CD4-positive, CD25-positive, alpha-beta regulatory T cell (primary cell): ENCODE measurements at regions not wholly inside any gene's neighbourhood (a gene's known extent, or its start where the extent isn't known, plus 50 kb on each side); places are given as distances from the start of the nearest gene placed in this dataset.
A peak's percentile ranks its signal among the peaks of the same experiment; 100 is the strongest.

ENCODE experiments used
- ATAC-seq, 2 donors: fragments of 150-1000 bp; cut with Tn5 transposase; one replicate each; pipeline ENCODE4 v1.10.0; 2021; ENCODE audit warnings: low read depth in 2 of 2, moderate number of reproducible peaks in 2 of 2, moderate library complexity in 1 of 2
- DNase-seq, 3 donors: peaks; one replicate each; pipeline versions ENCODE4 v3.0.0 to v3.0.0-alpha.2; 2012 to 2022; ENCODE audit warnings: mixed read lengths in 1 of 3
- H3K27ac ChIP-seq: one replicate; pipeline ENCODE4 v1.7.0; 2013; ENCODE audit warnings: mild to moderate bottlenecking, low read length; ENCODE audit not compliant: insufficient read depth, poor library complexity, severe bottlenecking
- H3K27me3 ChIP-seq: one replicate; pipeline ENCODE4 v1.7.0; 2013; ENCODE audit warnings: low read length; ENCODE audit not compliant: control insufficient read depth, insufficient read depth
- H3K36me3 ChIP-seq: one replicate; pipeline ENCODE4 v1.7.0; 2013; ENCODE audit warnings: mild to moderate bottlenecking, low read length, moderate library complexity; ENCODE audit not compliant: control insufficient read depth, insufficient read depth
- H3K4me1 ChIP-seq: 2 replicates; pipeline ENCODE4 v1.7.0; 2013; ENCODE audit warnings: mild to moderate bottlenecking, low read length; ENCODE audit not compliant: insufficient read depth, control insufficient read depth, poor library complexity, severe bottlenecking
- H3K4me3 ChIP-seq: one replicate; pipeline ENCODE4 v1.7.0; 2013; ENCODE audit warnings: low read depth, mild to moderate bottlenecking, low read length, moderate library complexity
- H3K9me3 ChIP-seq, 2 experiments: 1 replicate in 1 of 2; 2 replicates in 1 of 2; pipeline ENCODE4 v1.7.0; 2013; ENCODE audit warnings: low read length in 2 of 2, mild to moderate bottlenecking in 1 of 2, moderate library complexity in 1 of 2; ENCODE audit not compliant: control insufficient read depth in 2 of 2
- H3K27ac Mint-ChIP-seq, 3 donors: one replicate each; pipeline ENCODE4 v1.8.0; 2020 to 2022; ENCODE audit warnings: mild to moderate bottlenecking in 3 of 3, mixed read lengths in 3 of 3, moderate library complexity in 2 of 3
- H3K27me3 Mint-ChIP-seq: one replicate; pipeline ENCODE4 v1.8.0; 2022; ENCODE audit warnings: mild to moderate bottlenecking, mixed read lengths
- H3K36me3 Mint-ChIP-seq: one replicate; pipeline ENCODE4 v1.8.0; 2020; ENCODE audit warnings: mixed read lengths
- H3K4me1 Mint-ChIP-seq, 4 donors: one replicate each; pipeline ENCODE4 v1.8.0; 2020 to 2022; ENCODE audit warnings: mixed read lengths in 4 of 4, mild to moderate bottlenecking in 1 of 4
- H3K4me3 Mint-ChIP-seq, 4 donors: one replicate each; pipeline ENCODE4 v1.8.0; 2020 to 2022; ENCODE audit warnings: mild to moderate bottlenecking in 4 of 4, mixed read lengths in 4 of 4, moderate library complexity in 3 of 4
- H3K9me3 Mint-ChIP-seq, 7 donors: one replicate each; pipeline ENCODE4 v1.8.0; 2020 to 2022; ENCODE audit warnings: mixed read lengths in 7 of 7, mild to moderate bottlenecking in 3 of 7, moderate library complexity in 2 of 7

GRCh38 chr9:126017758-126018157 is 270.6 kb downstream of the PBX3 start:
- no peaks in the 10 kb centered on the region for H3K4me1 ChIP-seq
- H3K9me3 Mint-ChIP-seq = peaks cover 0 to 2% (median 0%) of the 10 kb centered on the region in 7 donors
- no peaks in the 10 kb centered on the region for H3K36me3 Mint-ChIP-seq
- DNase-seq = no peak
- no peak overlapping the region for H3K27ac Mint-ChIP-seq
- no peaks in the 10 kb centered on the region for H3K4me1 Mint-ChIP-seq
- H3K27ac ChIP-seq = no peak overlapping the region
- H3K4me3 ChIP-seq = no peak overlapping the region
- no peaks in the 10 kb centered on the region for H3K27me3 ChIP-seq
- no peaks in the 10 kb centered on the region for H3K36me3 ChIP-seq
- ATAC-seq = no peak
- H3K9me3 ChIP-seq = no peaks in the 10 kb centered on the region
- H3K4me3 Mint-ChIP-seq = peak overlapping the region in 1 of 4 donors; percentile 43
- H3K27me3 Mint-ChIP-seq = no peaks in the 10 kb centered on the region

GRCh38 chr9:126020836-126021235 is 273.7 kb downstream of the PBX3 start:
- H3K27ac ChIP-seq = no peak overlapping the region
- Mint-ChIP-seq H3K4me3 (no peak overlapping the region), H3K36me3 (no peaks in the 10 kb centered on the region), H3K27ac (no peak overlapping the region), H3K4me1 (no peaks in the 10 kb centered on the region), H3K9me3 (peaks cover 0 to 2% (median 0%) of the 10 kb centered on the region in 7 donors), H3K27me3 (no peaks in the 10 kb centered on the region)
- ATAC-seq = no peak
- H3K4me1 ChIP-seq = no peaks in the 10 kb centered on the region
- H3K9me3 ChIP-seq = no peaks in the 10 kb centered on the region
- H3K36me3 ChIP-seq = no peaks in the 10 kb centered on the region
- no peak for DNase-seq
- no peaks in the 10 kb centered on the region for H3K27me3 ChIP-seq
- no peak overlapping the region for H3K4me3 ChIP-seq

- Mint-ChIP-seq H3K4me1 (no peaks in the 10 kb centered on the region), H3K27ac (no peak overlapping the region), H3K27me3 (peaks cover 14% of the 10 kb centered on the region), H3K4me3 (no peak overlapping the region), H3K9me3 (peaks cover 0 to 2% (median 0%) of the 10 kb centered on the region in 7 donors), H3K36me3 (no peaks in the 10 kb centered on the region)
- Histone ChIP-seq H3K9me3 (no peaks in the 10 kb centered on the region), H3K27ac (no peak overlapping the region), H3K27me3 (no peaks in the 10 kb centered on the region), H3K4me3 (no peak overlapping the region), H3K36me3 (no peaks in the 10 kb centered on the region), H3K4me1 (no peaks in the 10 kb centered on the region)
- no peak for DNase-seq
- no peak for ATAC-seq
Observed at GRCh38 chr9:126023962-126024361, 276.8 kb downstream of the PBX3 start.

GRCh38 chr9:126024581-126025230 is 277.5 kb downstream of the PBX3 start:
- H3K4me3 ChIP-seq = no peak overlapping the region
- H3K27me3 ChIP-seq = no peaks in the 10 kb centered on the region
- no peak overlapping the region for H3K27ac ChIP-seq
- no peak overlapping the region for H3K4me3 Mint-ChIP-seq
- no peak overlapping the region for H3K27ac Mint-ChIP-seq
- H3K9me3 ChIP-seq = no peaks in the 10 kb centered on the region
- H3K36me3 Mint-ChIP-seq = no peaks in the 10 kb centered on the region
- peaks cover 14% of the 10 kb centered on the region for H3K27me3 Mint-ChIP-seq
- ATAC-seq (no peak), DNase-seq (no peak)
- H3K4me1 ChIP-seq = no peaks in the 10 kb centered on the region
- no peaks in the 10 kb centered on the region for H3K36me3 ChIP-seq
- peaks cover 0 to 2% (median 0%) of the 10 kb centered on the region in 7 donors for H3K9me3 Mint-ChIP-seq
- no peaks in the 10 kb centered on the region for H3K4me1 Mint-ChIP-seq

- no peak overlapping the region for H3K27ac ChIP-seq
- no peaks in the 10 kb centered on the region for H3K27me3 ChIP-seq
- no peaks in the 10 kb centered on the region for H3K36me3 Mint-ChIP-seq
- no peaks in the 10 kb centered on the region for H3K4me1 ChIP-seq
- no peak overlapping the region for H3K27ac Mint-ChIP-seq
- ATAC-seq = no peak
- no peaks in the 10 kb centered on the region for H3K9me3 ChIP-seq
- H3K36me3 ChIP-seq = no peaks in the 10 kb centered on the region
- no peak overlapping the region for H3K4me3 ChIP-seq
- H3K4me3 Mint-ChIP-seq = no peak overlapping the region
- H3K4me1 Mint-ChIP-seq = no peaks in the 10 kb centered on the region
- H3K9me3 Mint-ChIP-seq = peaks cover 0 to 3% (median 0%) of the 10 kb centered on the region in 7 donors
- DNase-seq = no peak
- peaks cover 14% of the 10 kb centered on the region for H3K27me3 Mint-ChIP-seq
Observed at GRCh38 chr9:126025991-126026390, 278.8 kb downstream of the PBX3 start.

- Mint-ChIP-seq H3K36me3 (no peaks in the 10 kb centered on the region), H3K27me3 (peaks cover 18% of the 10 kb centered on the region), H3K9me3 (peaks cover 0 to 2% (median 0%) of the 10 kb centered on the region in 7 donors), H3K4me1 (no peaks in the 10 kb centered on the region), H3K27ac (no peak overlapping the region), H3K4me3 (no peak overlapping the region)
- Histone ChIP-seq H3K4me1 (no peaks in the 10 kb centered on the region), H3K9me3 (no peaks in the 10 kb centered on the region), H3K4me3 (no peak overlapping the region), H3K27me3 (no peaks in the 10 kb centered on the region), H3K36me3 (no peaks in the 10 kb centered on the region), H3K27ac (no peak overlapping the region)
- ATAC-seq (no peak), DNase-seq (no peak)
Observed at GRCh38 chr9:126027566-126027965, 280.4 kb downstream of the PBX3 start.

GRCh38 chr9:126028746-126029145 is 281.6 kb downstream of the PBX3 start:
- Histone ChIP-seq H3K27ac (no peak overlapping the region), H3K27me3 (no peaks in the 10 kb centered on the region), H3K4me3 (no peak overlapping the region), H3K4me1 (no peaks in the 10 kb centered on the region), H3K9me3 (no peaks in the 10 kb centered on the region), H3K36me3 (no peaks in the 10 kb centered on the region)
- Mint-ChIP-seq H3K4me3 (no peak overlapping the region), H3K27me3 (peaks cover 18% of the 10 kb centered on the region), H3K9me3 (peaks cover 0 to 2% (median 0%) of the 10 kb centered on the region in 7 donors), H3K27ac (no peak overlapping the region), H3K4me1 (no peaks in the 10 kb centered on the region), H3K36me3 (no peaks in the 10 kb centered on the region)
- DNase-seq = no peak
- no peak for ATAC-seq

GRCh38 chr9:126030716-126031115 is 283.5 kb downstream of the PBX3 start:
- Mint-ChIP-seq H3K4me3 (no peak overlapping the region), H3K4me1 (no peaks in the 10 kb centered on the region), H3K9me3 (peaks cover 0 to 2% (median 0%) of the 10 kb centered on the region in 7 donors), H3K27ac (no peak overlapping the region), H3K27me3 (peaks cover 18% of the 10 kb centered on the region), H3K36me3 (no peaks in the 10 kb centered on the region)
- no peak for ATAC-seq
- Histone ChIP-seq H3K9me3 (no peaks in the 10 kb centered on the region), H3K27me3 (peaks cover 2% of the 10 kb centered on the region), H3K27ac (no peak overlapping the region), H3K4me3 (no peak overlapping the region), H3K4me1 (no peaks in the 10 kb centered on the region), H3K36me3 (no peaks in the 10 kb centered on the region)
- DNase-seq = no peak
